K562 (cell line): ENCODE measurements at regions not wholly inside any gene's neighbourhood (a gene's known extent, or its start where the extent isn't known, plus 50 kb on each side); places are given as distances from the start of the nearest gene placed in this dataset.

Experiments used
- ATAC-seq: fragments of 200-7000 bp; cut with Tn5 transposase; 3 replicates; pipeline ENCODE4 v1.9.1; 2020; ENCODE audit warnings: moderate library complexity
- BruUV-seq: library from RNA; stranded (reverse); fragments of 400-500 nt; replicated peaks from 2 replicates; lab custom pipeline; 2021; lab: Mats Ljungman, UMichigan
- CTCF ChIA-PET: fragments of 300-600 bp; formaldehyde crosslinking; extraction: SDS; loops from one replicate; lab custom pipeline; 2021; ENCODE audit warnings: low intra/inter-chr PET ratio; lab: Yijun Ruan, JAX
- POLR2A ChIA-PET: fragments of 300-600, 350-650 bp; sonication (Branson Sonifier 250); formaldehyde crosslinking; extraction: SDS; loops from one replicate; lab custom pipeline; 2021; ENCODE audit warnings: antibody characterized with exemption, inconsistent platforms; lab: Yijun Ruan, JAX
- DNase-seq, 4 experiments: peaks; one replicate each; pipeline versions ENCODE4 v3.0.0 to v3.0.0-alpha.2; 2011 to 2018; ENCODE audit warnings: low spot score in 3 of 4, mixed read lengths in 3 of 4; ENCODE audit errors: extremely low read depth in 1 of 4
- FAIRE-seq: peaks from 2 replicates; lab custom pipeline; 2011; peaks lifted over from hg19 to GRCh38; lab: Jason Lieb, UNC
- H2AFZ ChIP-seq: 2 replicates; pipeline ENCODE4 v1.6.0; 2011; ENCODE audit warnings: low read depth, low read length, control low read depth, inconsistent platforms
- H3K27ac ChIP-seq: fragments of 200-600 bp; 3 replicates; pipeline ENCODE4 v1.8.0; 2011; ENCODE audit warnings: low read depth, mild to moderate bottlenecking, control low read depth, inconsistent platforms, low read length, moderate library complexity, mixed read lengths; ENCODE audit errors: extremely low read depth
- H3K27me3 ChIP-seq, 2 experiments: fragments of 300-600 bp in 1 of 2; 2 replicates in 1 of 2; 3 replicates in 1 of 2; pipeline versions ENCODE4 v1.6.0 to v1.8.0; 2011; ENCODE audit warnings: inconsistent platforms in 2 of 2, low read length in 2 of 2, mild to moderate bottlenecking in 1 of 2, mixed read lengths in 1 of 2, moderate library complexity in 1 of 2; ENCODE audit not compliant: control insufficient read depth in 2 of 2, insufficient read depth in 2 of 2
- H3K36me3 ChIP-seq: fragments of 300-600 bp; 3 replicates; pipeline ENCODE4 v1.8.0; 2011; ENCODE audit warnings: mild to moderate bottlenecking, low read length, inconsistent platforms; ENCODE audit not compliant: control insufficient read depth, insufficient read depth
- H3K4me1 ChIP-seq, 2 experiments: fragments of 200-600 bp in 1 of 2; replicated peaks in 1 of 2; 2 replicates in 1 of 2; 3 replicates in 1 of 2; pipeline versions ENCODE4 v1.5.1 to v1.8.0; 2011; ENCODE audit warnings: inconsistent platforms in 2 of 2, low read length in 2 of 2, mild to moderate bottlenecking in 1 of 2, mixed read lengths in 1 of 2, moderate library complexity in 1 of 2; ENCODE audit not compliant: control insufficient read depth in 2 of 2, insufficient read depth in 2 of 2
- H3K4me2 ChIP-seq: 2 replicates; pipeline ENCODE4 v1.6.1; 2011; ENCODE audit warnings: low read length, control low read depth, inconsistent platforms, mixed read lengths; ENCODE audit not compliant: insufficient read depth
- H3K4me3 ChIP-seq: fragments of 200-600 bp; sonication (generic), shearing (Covaris generic); 2 replicates; pipeline ENCODE4 v1.5.1; 2016; ENCODE audit warnings: control low read depth, inconsistent platforms
- H3K79me2 ChIP-seq: fragments of 200-600 bp; 3 replicates; pipeline ENCODE4 v1.8.0; 2011; ENCODE audit warnings: low read length, inconsistent platforms; ENCODE audit not compliant: control insufficient read depth, insufficient read depth
- H3K9ac ChIP-seq, 2 experiments: 2 replicates each; pipeline versions ENCODE4 v1.6.0 to v1.6.1; 2011; ENCODE audit warnings: low read depth in 2 of 2, low read length in 2 of 2, control low read depth in 1 of 2, inconsistent platforms in 1 of 2, mild to moderate bottlenecking in 1 of 2, mixed read lengths in 1 of 2; ENCODE audit not compliant: insufficient read depth in 1 of 2
- H3K9me1 ChIP-seq: one replicate; pipeline ENCODE4 v1.6.0; 2011; ENCODE audit warnings: inconsistent platforms, mild to moderate bottlenecking, low read length, moderate library complexity; ENCODE audit not compliant: control insufficient read depth, insufficient read depth
- H3K9me3 ChIP-seq: replicated peaks from 2 replicates; pipeline ENCODE4 v1.5.1; 2011; ENCODE audit warnings: low read depth, low read length, inconsistent platforms; ENCODE audit not compliant: control insufficient read depth, insufficient read depth
- H4K20me1 ChIP-seq: replicated peaks from 2 replicates; pipeline ENCODE4 v1.6.1; 2011; ENCODE audit warnings: low read length, inconsistent platforms, mixed read lengths; ENCODE audit not compliant: control insufficient read depth, insufficient read depth
- KLF6 ChIP-seq: fragments of 250-450 bp; sonication (Bioruptor Pico); IDR thresholded peaks from 2 replicates; pipeline ENCODE4 v1.4.0; 2020; ENCODE audit warnings: mild to moderate bottlenecking, moderate library complexity, borderline replicate concordance
- MAFF ChIP-seq: IDR thresholded peaks from 2 replicates; pipeline ENCODE4 v1.6.1; 2012; ENCODE audit warnings: low read length, improper control_type of control experiment
- MCM2 ChIP-seq: fragments of 450-650 bp; IDR thresholded peaks from 2 replicates; pipeline ENCODE4 v1.6.1; 2017; ENCODE audit warnings: low read depth, mild to moderate bottlenecking
- NFIC ChIP-seq: fragments of 450-650 bp; IDR thresholded peaks from 2 replicates; pipeline ENCODE4 v1.6.1; 2017; ENCODE audit warnings: mild to moderate bottlenecking, inconsistent platforms
- POLR2AphosphoS2 ChIP-seq: IDR thresholded peaks from 2 replicates; pipeline ENCODE4 v1.6.1; 2012; ENCODE audit warnings: low read length, improper control_type of control experiment
- POLR3A ChIP-seq: IDR thresholded peaks from 2 replicates; pipeline ENCODE4 v1.6.1; 2011; ENCODE audit warnings: borderline replicate concordance, mild to moderate bottlenecking, moderate library complexity; ENCODE audit not compliant: insufficient read length, insufficient read depth; ENCODE audit errors: extremely low read depth
- SRF ChIP-seq, 2 experiments: fragments of 250-450, 450-650 bp in 1 of 2; sonication (Bioruptor Pico) in 1 of 2; sonication (generic) in 1 of 2; formaldehyde crosslinking; IDR thresholded peaks; 2 replicates each; pipeline versions ENCODE4 v1.5.0 to v1.5.1; 2020 to 2022; ENCODE audit warnings: mild to moderate bottlenecking in 1 of 2, missing genetic modification reagents in 1 of 2
- ZBTB1 ChIP-seq: sonication (generic); formaldehyde crosslinking; IDR thresholded peaks from 2 replicates; pipeline ENCODE4 v1.8.1; 2023; ENCODE audit warnings: missing genetic modification reagents, low read depth, mild to moderate bottlenecking, borderline replicate concordance
- ZFP1 ChIP-seq: fragments of 450-650 bp; formaldehyde crosslinking; IDR thresholded peaks from 2 replicates; pipeline ENCODE4 v1.4.0; 2020; ENCODE audit warnings: mild to moderate bottlenecking, mixed read lengths
- ZNF165 ChIP-seq: fragments of 250-450 bp; sonication (Bioruptor Pico); IDR thresholded peaks from 2 replicates; pipeline ENCODE4 v1.4.0; 2020; ENCODE audit warnings: borderline replicate concordance
- ZNF707 ChIP-seq: fragments of 250-450 bp; sonication (Bioruptor Pico); conservative IDR thresholded peaks from 2 replicates; pipeline ENCODE4 v1.8.0; 2022; ENCODE audit warnings: inconsistent platforms, mild to moderate bottlenecking, moderate library complexity
- WGBS: fragments of 100-300 bp; shearing (Covaris generic); methylation state at CpG from one replicate; pipeline ENCODE4 v1.1.6; 2016; ENCODE audit warnings: low coverage, mixed read lengths; ENCODE audit not compliant: insufficient coverage; ENCODE audit errors: missing lambda C conversion rate; 5-methylcytosine and 5-hydroxymethylcytosine counted together
- in situ Hi-C: fragments of 300-500 bp; cut with MboI; formaldehyde crosslinking; loops from 4 replicates; pipeline ENCODE4 v1.15.0; 2018; ENCODE audit warnings: inconsistent platforms, mixed read lengths
- intact Hi-C: fragments of 100-400 bp; cut with micrococcal nuclease; formaldehyde crosslinking; loops from 2 replicates; pipeline ENCODE4 v1.14.2; 2022
- TF ChIP-seq, protein P1 (sequence below): fragments of 450-650 bp; IDR thresholded peaks from 2 replicates; pipeline ENCODE4 v1.7.0; 2016; ENCODE audit warnings: borderline replicate concordance
- TF ChIP-seq, protein P2 (sequence below): sonication (generic); formaldehyde crosslinking; IDR thresholded peaks from 2 replicates; pipeline ENCODE4 v1.9.0; 2022; ENCODE audit warnings: mild to moderate bottlenecking, missing genetic modification reagents

DNA sequence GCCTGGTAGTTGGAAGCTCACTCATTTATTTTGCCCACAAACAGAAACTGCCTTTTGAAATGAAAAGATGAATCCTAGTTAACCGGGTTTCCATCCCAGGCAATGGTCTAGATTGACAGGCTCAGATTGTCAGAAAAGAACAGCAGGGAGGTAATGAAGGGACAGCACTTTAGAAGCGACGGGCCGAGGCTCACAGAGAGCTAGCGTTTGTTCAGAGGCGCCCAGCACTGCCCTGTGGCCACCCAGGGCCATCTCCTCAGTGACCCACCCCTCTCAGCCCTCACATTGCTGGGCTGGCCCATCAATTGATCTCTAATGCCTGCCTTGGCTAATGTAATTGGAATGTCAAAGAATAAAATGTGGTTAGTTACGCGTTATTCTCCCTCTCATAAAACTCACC is 304.8 kb downstream of the CDCA7 start:
- Histone ChIP-seq H3K27me3 (peaks cover 15 to 20% of the 10 kb centered on the region in 2 experiments), H2AFZ (no peak overlapping the region), H3K9me3 (no peaks in the 10 kb centered on the region), H3K4me1 (no peaks in the 10 kb centered on the region), H3K36me3 (no peaks in the 10 kb centered on the region), H3K9me1 (no peaks in the 10 kb centered on the region), H3K79me2 (no peaks in the 10 kb centered on the region), H3K4me3 (no peak overlapping the region), H4K20me1 (no peaks in the 10 kb centered on the region), H3K27ac (no peak overlapping the region), H3K4me2 (no peak overlapping the region), H3K9ac (no peak overlapping the region)
- intact Hi-C loops: no loop called here
- no TSS peak for BruUV-seq
- in situ Hi-C loops: no loop called here
- CTCF ChIA-PET: no interaction called here
- no peak for FAIRE-seq
- no peak for TF ChIP-seq ZNF707 (CRISPR knock-in tag)
- TF ChIP-seq ZNF165 (CRISPR knock-in tag): no peak
- no peak for TF ChIP-seq MCM2
- no peak for TF ChIP-seq NFIC
- TF ChIP-seq POLR3A: no peak
- no peak for TF ChIP-seq ZFP1 (CRISPR knock-in tag)
- no peak for TF ChIP-seq POLR2AphosphoS2
- TF ChIP-seq, protein P1, sequence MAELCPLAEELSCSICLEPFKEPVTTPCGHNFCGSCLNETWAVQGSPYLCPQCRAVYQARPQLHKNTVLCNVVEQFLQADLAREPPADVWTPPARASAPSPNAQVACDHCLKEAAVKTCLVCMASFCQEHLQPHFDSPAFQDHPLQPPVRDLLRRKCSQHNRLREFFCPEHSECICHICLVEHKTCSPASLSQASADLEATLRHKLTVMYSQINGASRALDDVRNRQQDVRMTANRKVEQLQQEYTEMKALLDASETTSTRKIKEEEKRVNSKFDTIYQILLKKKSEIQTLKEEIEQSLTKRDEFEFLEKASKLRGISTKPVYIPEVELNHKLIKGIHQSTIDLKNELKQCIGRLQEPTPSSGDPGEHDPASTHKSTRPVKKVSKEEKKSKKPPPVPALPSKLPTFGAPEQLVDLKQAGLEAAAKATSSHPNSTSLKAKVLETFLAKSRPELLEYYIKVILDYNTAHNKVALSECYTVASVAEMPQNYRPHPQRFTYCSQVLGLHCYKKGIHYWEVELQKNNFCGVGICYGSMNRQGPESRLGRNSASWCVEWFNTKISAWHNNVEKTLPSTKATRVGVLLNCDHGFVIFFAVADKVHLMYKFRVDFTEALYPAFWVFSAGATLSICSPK: no peak
- TF ChIP-seq KLF6 (CRISPR knock-in tag): no peak
- no peak for TF ChIP-seq MAFF
- TF ChIP-seq, protein P2, sequence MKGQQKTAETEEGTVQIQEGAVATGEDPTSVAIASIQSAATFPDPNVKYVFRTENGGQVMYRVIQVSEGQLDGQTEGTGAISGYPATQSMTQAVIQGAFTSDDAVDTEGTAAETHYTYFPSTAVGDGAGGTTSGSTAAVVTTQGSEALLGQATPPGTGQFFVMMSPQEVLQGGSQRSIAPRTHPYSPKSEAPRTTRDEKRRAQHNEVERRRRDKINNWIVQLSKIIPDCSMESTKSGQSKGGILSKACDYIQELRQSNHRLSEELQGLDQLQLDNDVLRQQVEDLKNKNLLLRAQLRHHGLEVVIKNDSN (CRISPR knock-in tag): no peak
- TF ChIP-seq ZBTB1 (CRISPR knock-in tag): no peak
- no peak for TF ChIP-seq SRF (CRISPR knock-in tag; IDR thresholded peaks at IDR 0.05)
- 0% methylated on average over 8 of the region's 8 CpGs for WGBS
- no peak for DNase-seq
- POLR2A ChIA-PET: interaction anchor here (1.0 kb wide), 1 partner anchor 779 kb away, joined by 3 read pairs; no protein-coding TSS in a partner anchor
- ATAC-seq: no peak
